K562 (cell line): ENCODE measurements at regions not wholly inside any gene's neighbourhood (a gene's known extent, or its start where the extent isn't known, plus 50 kb on each side); places are given as distances from the start of the nearest gene placed in this dataset.

Source experiments
- ATAC-seq: fragments of 200-7000 bp; cut with Tn5 transposase; 3 replicates; pipeline ENCODE4 v1.9.1; 2020; ENCODE audit warnings: moderate library complexity
- BruUV-seq: library from RNA; stranded (reverse); fragments of 400-500 nt; replicated peaks from 2 replicates; lab custom pipeline; 2021; lab: Mats Ljungman, UMichigan
- CTCF ChIA-PET: fragments of 300-600 bp; formaldehyde crosslinking; extraction: SDS; loops from one replicate; lab custom pipeline; 2021; ENCODE audit warnings: low intra/inter-chr PET ratio; lab: Yijun Ruan, JAX
- POLR2A ChIA-PET: fragments of 300-600, 350-650 bp; sonication (Branson Sonifier 250); formaldehyde crosslinking; extraction: SDS; loops from one replicate; lab custom pipeline; 2021; ENCODE audit warnings: antibody characterized with exemption, inconsistent platforms; lab: Yijun Ruan, JAX
- DNase-seq, 4 experiments: peaks; one replicate each; pipeline versions ENCODE4 v3.0.0 to v3.0.0-alpha.2; 2011 to 2018; ENCODE audit warnings: low spot score in 3 of 4, mixed read lengths in 3 of 4; ENCODE audit errors: extremely low read depth in 1 of 4
- FAIRE-seq: peaks from 2 replicates; lab custom pipeline; 2011; peaks lifted over from hg19 to GRCh38; lab: Jason Lieb, UNC
- H2AFZ ChIP-seq: 2 replicates; pipeline ENCODE4 v1.6.0; 2011; ENCODE audit warnings: low read depth, low read length, control low read depth, inconsistent platforms
- H3K27ac ChIP-seq: fragments of 200-600 bp; 3 replicates; pipeline ENCODE4 v1.8.0; 2011; ENCODE audit warnings: low read depth, mild to moderate bottlenecking, control low read depth, inconsistent platforms, low read length, moderate library complexity, mixed read lengths; ENCODE audit errors: extremely low read depth
- H3K27me3 ChIP-seq, 2 experiments: fragments of 300-600 bp in 1 of 2; 2 replicates in 1 of 2; 3 replicates in 1 of 2; pipeline versions ENCODE4 v1.6.0 to v1.8.0; 2011; ENCODE audit warnings: inconsistent platforms in 2 of 2, low read length in 2 of 2, mild to moderate bottlenecking in 1 of 2, mixed read lengths in 1 of 2, moderate library complexity in 1 of 2; ENCODE audit not compliant: control insufficient read depth in 2 of 2, insufficient read depth in 2 of 2
- H3K36me3 ChIP-seq: fragments of 300-600 bp; 3 replicates; pipeline ENCODE4 v1.8.0; 2011; ENCODE audit warnings: mild to moderate bottlenecking, low read length, inconsistent platforms; ENCODE audit not compliant: control insufficient read depth, insufficient read depth
- H3K4me1 ChIP-seq, 2 experiments: fragments of 200-600 bp in 1 of 2; replicated peaks in 1 of 2; 2 replicates in 1 of 2; 3 replicates in 1 of 2; pipeline versions ENCODE4 v1.5.1 to v1.8.0; 2011; ENCODE audit warnings: inconsistent platforms in 2 of 2, low read length in 2 of 2, mild to moderate bottlenecking in 1 of 2, mixed read lengths in 1 of 2, moderate library complexity in 1 of 2; ENCODE audit not compliant: control insufficient read depth in 2 of 2, insufficient read depth in 2 of 2
- H3K4me2 ChIP-seq: 2 replicates; pipeline ENCODE4 v1.6.1; 2011; ENCODE audit warnings: low read length, control low read depth, inconsistent platforms, mixed read lengths; ENCODE audit not compliant: insufficient read depth
- H3K4me3 ChIP-seq: fragments of 200-600 bp; sonication (generic), shearing (Covaris generic); 2 replicates; pipeline ENCODE4 v1.5.1; 2016; ENCODE audit warnings: control low read depth, inconsistent platforms
- H3K79me2 ChIP-seq: fragments of 200-600 bp; 3 replicates; pipeline ENCODE4 v1.8.0; 2011; ENCODE audit warnings: low read length, inconsistent platforms; ENCODE audit not compliant: control insufficient read depth, insufficient read depth
- H3K9ac ChIP-seq, 2 experiments: 2 replicates each; pipeline versions ENCODE4 v1.6.0 to v1.6.1; 2011; ENCODE audit warnings: low read depth in 2 of 2, low read length in 2 of 2, control low read depth in 1 of 2, inconsistent platforms in 1 of 2, mild to moderate bottlenecking in 1 of 2, mixed read lengths in 1 of 2; ENCODE audit not compliant: insufficient read depth in 1 of 2
- H3K9me1 ChIP-seq: one replicate; pipeline ENCODE4 v1.6.0; 2011; ENCODE audit warnings: inconsistent platforms, mild to moderate bottlenecking, low read length, moderate library complexity; ENCODE audit not compliant: control insufficient read depth, insufficient read depth
- H3K9me3 ChIP-seq: replicated peaks from 2 replicates; pipeline ENCODE4 v1.5.1; 2011; ENCODE audit warnings: low read depth, low read length, inconsistent platforms; ENCODE audit not compliant: control insufficient read depth, insufficient read depth
- H4K20me1 ChIP-seq: replicated peaks from 2 replicates; pipeline ENCODE4 v1.6.1; 2011; ENCODE audit warnings: low read length, inconsistent platforms, mixed read lengths; ENCODE audit not compliant: control insufficient read depth, insufficient read depth
- CHCHD3 ChIP-seq: fragments of 250-450 bp; sonication (Bioruptor Pico); IDR thresholded peaks from 2 replicates; pipeline ENCODE4 v2.1.2; 2022; ENCODE audit warnings: mild to moderate bottlenecking
- CTBP1 ChIP-seq: fragments of 450-650 bp; IDR thresholded peaks from 2 replicates; pipeline ENCODE4 v1.6.1; 2016; ENCODE audit warnings: borderline replicate concordance
- DIDO1 ChIP-seq: fragments of 450-650 bp; IDR thresholded peaks from 2 replicates; pipeline ENCODE4 v1.6.1; 2016; ENCODE audit warnings: low read depth, missing biosample characterization, missing genetic modification characterization
- ELF2 ChIP-seq: fragments of 250-450 bp; sonication (Bioruptor Pico); IDR thresholded peaks from 2 replicates; pipeline ENCODE4 v1.5.0; 2021; ENCODE audit warnings: mild to moderate bottlenecking
- HNRNPL ChIP-seq: fragments of 200-400 bp; formaldehyde crosslinking; IDR thresholded peaks from 2 replicates; pipeline ENCODE4 v1.6.1; 2017; ENCODE audit warnings: low read depth, mild to moderate bottlenecking, low read length
- KAT2B ChIP-seq: IDR thresholded peaks from one replicate; pipeline ENCODE4 v1.6.1; 2012; ENCODE audit warnings: low read depth, mild to moderate bottlenecking, control low read depth, inconsistent platforms, low read length, moderate library complexity
- LARP7 ChIP-seq: fragments of 450-650 bp; IDR thresholded peaks from 2 replicates; pipeline ENCODE4 v1.6.1; 2016
- MCM5 ChIP-seq: fragments of 450-650 bp; IDR thresholded peaks from 2 replicates; pipeline ENCODE4 v1.6.1; 2016; ENCODE audit warnings: low read depth
- MLX ChIP-seq, 2 experiments: fragments of 450-650 bp in 1 of 2; sonication (generic) in 1 of 2; formaldehyde crosslinking; conservative IDR thresholded peaks; 2 replicates each; pipeline versions ENCODE4 v1.4.0 to v1.8.1; 2020 to 2022; ENCODE audit warnings: mild to moderate bottlenecking in 1 of 2, missing genetic modification reagents in 1 of 2
- PHF8 ChIP-seq: fragments of 200-600 bp; sonication (generic); IDR thresholded peaks from 2 replicates; pipeline ENCODE4 v1.6.1; 2012; ENCODE audit warnings: mixed run types, mild to moderate bottlenecking, inconsistent platforms, low read length, moderate library complexity, borderline replicate concordance
- RAD51 ChIP-seq: fragments of 450-650 bp; IDR thresholded peaks from 2 replicates; pipeline ENCODE4 v1.7.1; 2016; ENCODE audit warnings: low read depth, mild to moderate bottlenecking, borderline replicate concordance
- ZNF165 ChIP-seq: fragments of 250-450 bp; sonication (Bioruptor Pico); IDR thresholded peaks from 2 replicates; pipeline ENCODE4 v1.4.0; 2020; ENCODE audit warnings: borderline replicate concordance
- ZNF224 ChIP-seq: sonication (generic); formaldehyde crosslinking; IDR thresholded peaks from 2 replicates; pipeline ENCODE4 v1.8.0; 2022; ENCODE audit warnings: mild to moderate bottlenecking, missing genetic modification reagents
- ZNF609 ChIP-seq: sonication (generic); formaldehyde crosslinking; IDR thresholded peaks from 2 replicates; pipeline ENCODE4 v1.8.1; 2023; ENCODE audit warnings: missing genetic modification reagents, mild to moderate bottlenecking, borderline replicate concordance
- ZNF766 ChIP-seq: fragments of 200-800 bp; sonication (Bioruptor generic); conservative IDR thresholded peaks from 2 replicates; pipeline ENCODE4 v1.6.1; 2016; ENCODE audit warnings: missing genetic modification characterization, missing compliant biosample characterization
- ZNF830 ChIP-seq: fragments of 250-450 bp; sonication (Bioruptor Pico); IDR thresholded peaks from 2 replicates; pipeline ENCODE4 v1.5.0; 2021; ENCODE audit warnings: mild to moderate bottlenecking
- WGBS: fragments of 100-300 bp; shearing (Covaris generic); methylation state at CpG from one replicate; pipeline ENCODE4 v1.1.6; 2016; ENCODE audit warnings: low coverage, mixed read lengths; ENCODE audit not compliant: insufficient coverage; ENCODE audit errors: missing lambda C conversion rate; 5-methylcytosine and 5-hydroxymethylcytosine counted together
- in situ Hi-C: fragments of 300-500 bp; cut with MboI; formaldehyde crosslinking; loops from 4 replicates; pipeline ENCODE4 v1.15.0; 2018; ENCODE audit warnings: inconsistent platforms, mixed read lengths
- intact Hi-C: fragments of 100-400 bp; cut with micrococcal nuclease; formaldehyde crosslinking; loops from 2 replicates; pipeline ENCODE4 v1.14.2; 2022
- TF ChIP-seq, protein P1 (sequence below): fragments of 250-450 bp; sonication (Bioruptor Pico); IDR thresholded peaks from 2 replicates; pipeline ENCODE4 v1.8.0; 2021; ENCODE audit warnings: borderline replicate concordance, mild to moderate bottlenecking, moderate library complexity; ENCODE audit not compliant: poor library complexity, severe bottlenecking

DNA sequence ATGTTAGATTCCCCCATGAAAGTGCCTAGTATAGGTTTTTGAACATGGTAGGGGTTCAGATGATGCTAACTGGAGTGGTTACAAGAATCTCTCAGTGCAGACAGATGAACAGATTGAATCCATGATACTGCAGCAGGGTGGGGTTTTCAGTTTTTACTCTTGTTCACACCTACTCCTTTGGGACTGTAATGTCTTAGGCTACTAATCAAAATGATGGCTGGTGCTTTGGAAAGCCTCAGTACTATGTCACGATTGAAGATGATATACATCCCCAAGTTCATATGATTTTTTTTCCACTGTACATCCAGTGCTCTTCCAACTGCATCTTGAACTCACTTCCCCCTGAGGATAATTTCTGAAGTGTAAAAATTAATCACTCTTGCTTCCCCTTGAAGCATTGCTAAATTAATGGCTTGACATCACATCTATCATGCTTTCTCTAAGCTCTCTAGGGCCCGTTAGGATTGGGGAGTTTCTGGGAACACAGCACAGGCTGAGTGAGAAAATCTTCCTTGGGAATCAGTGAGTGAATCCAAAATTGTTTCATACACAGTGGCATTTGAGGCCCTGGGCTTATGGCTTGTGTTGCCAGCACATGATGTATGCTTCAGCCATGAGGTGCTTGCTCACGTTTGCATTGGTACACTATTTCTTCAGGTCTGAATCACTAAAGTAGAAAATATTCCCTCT is 115.0 kb upstream of the TPRG1 start:
- no peaks in the 10 kb centered on the region for H3K79me2 ChIP-seq
- POLR2A ChIA-PET, result no interaction called here
- no TSS peak for BruUV-seq
- H3K4me3 ChIP-seq, result no peak overlapping the region
- no peak overlapping the region for H3K9ac ChIP-seq
- no peak for TF ChIP-seq ZNF830 (CRISPR knock-in tag)
- TF ChIP-seq RAD51, result no peak
- no peak for TF ChIP-seq MLX (CRISPR knock-in tag; conservative IDR thresholded peaks at IDR 0.05)
- no peak for TF ChIP-seq ZNF165 (CRISPR knock-in tag)
- no peak for TF ChIP-seq ZNF609
- no peak for TF ChIP-seq MCM5
- TF ChIP-seq LARP7, result no peak
- no peak for TF ChIP-seq CHCHD3 (CRISPR knock-in tag)
- no peak for TF ChIP-seq HNRNPL
- TF ChIP-seq PHF8, result no peak
- TF ChIP-seq ZNF224, result no peak
- TF ChIP-seq ELF2, result no peak
- no peak for TF ChIP-seq ZNF766 (CRISPR knock-in tag)
- TF ChIP-seq, protein P1, sequence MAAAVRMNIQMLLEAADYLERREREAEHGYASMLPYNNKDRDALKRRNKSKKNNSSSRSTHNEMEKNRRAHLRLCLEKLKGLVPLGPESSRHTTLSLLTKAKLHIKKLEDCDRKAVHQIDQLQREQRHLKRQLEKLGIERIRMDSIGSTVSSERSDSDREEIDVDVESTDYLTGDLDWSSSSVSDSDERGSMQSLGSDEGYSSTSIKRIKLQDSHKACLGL, result no peak
- TF ChIP-seq CTBP1, result no peak
- no peak for TF ChIP-seq KAT2B
- no peak for TF ChIP-seq DIDO1
- H3K4me2 ChIP-seq, result no peak overlapping the region
- no peaks in the 10 kb centered on the region for H3K9me1 ChIP-seq
- H3K9me3 ChIP-seq, result no peaks in the 10 kb centered on the region
- intact Hi-C loops, result no loop called here
- in situ Hi-C loops, result no loop called here
- CTCF ChIA-PET, result no interaction called here
- FAIRE-seq (no peak), DNase-seq (no peak), ATAC-seq (no peak)
- no peak overlapping the region for H3K27ac ChIP-seq
- 3% methylated on average over 3 of the region's 3 CpGs for WGBS
- H3K27me3 ChIP-seq, result no peaks in the 10 kb centered on the region
- no peaks in the 10 kb centered on the region for H3K4me1 ChIP-seq
- H2AFZ ChIP-seq, result no peak overlapping the region
- H4K20me1 ChIP-seq, result no peaks in the 10 kb centered on the region
- H3K36me3 ChIP-seq, result no peaks in the 10 kb centered on the region
